ENCODE measurements at regions not wholly inside any gene's neighbourhood (a gene's known extent, or its start where the extent isn't known, plus 50 kb on each side); places are given as distances from the start of the nearest gene placed in this dataset.
A peak's percentile ranks its signal among the peaks of the same experiment; 100 is the strongest.

- no peak for DNase-seq (ENCODE audit: low read depth)
Observed at GRCh38 chr22:27648853-27649252, 152.7 kb downstream of the MN1 start.

DNA sequence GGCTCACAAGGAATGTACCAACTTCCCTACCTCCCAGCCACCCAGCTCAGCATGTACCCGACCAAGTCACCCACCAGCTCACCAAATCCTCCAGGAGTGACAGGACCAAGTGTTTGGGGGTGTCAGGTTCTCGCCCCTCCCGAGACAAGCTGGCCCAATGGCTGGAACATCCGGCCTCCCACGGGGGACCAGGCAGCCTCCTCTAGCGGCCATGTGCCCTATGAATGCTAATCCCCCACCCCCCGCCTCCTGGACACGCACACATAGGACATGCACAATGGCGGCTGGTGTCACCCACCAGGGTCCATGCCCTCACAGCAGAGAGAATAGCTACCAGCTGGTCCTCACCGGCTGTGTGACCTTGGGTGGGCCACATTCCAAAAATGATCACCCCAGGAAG lies 151.0 kb downstream of the MN1 start:
- DNase-seq (ENCODE audit: low read depth), result peak; percentile 53

GRCh38 chr22:27650985-27651384 lies 150.6 kb downstream of the MN1 start:
- no peak for DNase-seq (ENCODE audit: low read depth)

DNA sequence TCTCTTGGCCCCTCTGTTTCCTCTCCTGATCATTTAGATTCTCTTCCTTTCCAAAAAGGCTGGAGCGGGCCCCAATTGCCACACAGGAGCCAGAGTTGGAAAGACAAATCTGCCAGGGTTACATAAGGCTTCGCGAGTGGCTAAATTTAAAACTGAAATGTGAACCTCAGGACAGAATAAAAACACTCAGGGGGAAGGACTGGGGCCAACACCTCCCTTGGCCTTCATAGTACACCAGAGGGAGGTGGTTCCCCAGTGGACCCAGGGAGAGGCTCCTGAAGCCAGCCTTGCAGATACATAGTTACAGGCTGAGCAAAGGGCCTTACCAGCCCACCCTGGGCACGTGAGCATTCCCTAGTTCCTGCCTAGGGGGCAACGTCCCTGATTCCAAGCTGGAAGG lies 150.1 kb downstream of the MN1 start:
- DNase-seq (ENCODE audit: low read depth), result no peak

DNA sequence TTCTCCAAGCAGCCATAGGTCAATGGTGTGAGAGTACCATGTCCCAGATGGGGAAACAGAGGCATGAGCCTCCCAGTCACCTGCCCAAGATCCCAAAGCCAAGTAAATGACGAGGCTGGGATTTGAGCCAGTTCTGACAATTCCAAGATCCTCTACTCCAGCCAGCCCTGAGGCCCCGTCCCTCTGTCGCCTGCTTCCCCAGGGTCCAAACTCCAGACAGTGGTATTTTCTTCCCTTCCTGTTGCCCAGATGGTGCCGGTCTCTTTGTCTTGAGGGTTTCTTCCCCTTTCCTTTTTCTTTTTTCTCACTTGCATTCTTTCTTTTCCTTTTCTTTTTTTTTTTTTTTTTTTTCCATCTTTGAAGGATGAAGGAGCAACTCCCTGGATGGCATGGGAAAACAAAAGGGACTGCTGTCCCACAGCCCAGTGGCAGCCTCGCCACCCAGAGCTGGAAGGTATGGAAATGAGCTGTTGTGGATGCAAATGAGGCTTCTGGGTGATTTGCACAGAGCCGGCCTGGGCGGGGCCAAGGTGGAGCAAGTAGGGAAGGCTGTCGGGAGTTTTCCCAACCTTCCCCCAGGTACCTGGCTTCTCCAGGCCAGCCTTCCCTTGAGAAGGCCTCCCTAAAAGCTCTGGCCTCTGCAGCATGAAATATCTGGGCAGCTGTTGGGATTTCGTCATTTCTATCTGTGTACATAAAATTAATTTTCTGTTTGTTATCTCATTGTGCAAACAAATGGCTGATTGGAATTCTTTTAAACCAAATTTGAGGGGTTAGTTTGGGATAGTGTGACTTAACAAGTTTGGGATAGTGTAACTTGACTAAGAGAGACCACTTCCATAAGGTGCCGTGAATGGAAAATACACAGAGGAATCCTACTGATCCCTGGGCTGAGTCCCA lies 146.8 kb downstream of the MN1 start:
- DNase-seq (ENCODE audit: low read depth), result peak; percentile 12

DNA sequence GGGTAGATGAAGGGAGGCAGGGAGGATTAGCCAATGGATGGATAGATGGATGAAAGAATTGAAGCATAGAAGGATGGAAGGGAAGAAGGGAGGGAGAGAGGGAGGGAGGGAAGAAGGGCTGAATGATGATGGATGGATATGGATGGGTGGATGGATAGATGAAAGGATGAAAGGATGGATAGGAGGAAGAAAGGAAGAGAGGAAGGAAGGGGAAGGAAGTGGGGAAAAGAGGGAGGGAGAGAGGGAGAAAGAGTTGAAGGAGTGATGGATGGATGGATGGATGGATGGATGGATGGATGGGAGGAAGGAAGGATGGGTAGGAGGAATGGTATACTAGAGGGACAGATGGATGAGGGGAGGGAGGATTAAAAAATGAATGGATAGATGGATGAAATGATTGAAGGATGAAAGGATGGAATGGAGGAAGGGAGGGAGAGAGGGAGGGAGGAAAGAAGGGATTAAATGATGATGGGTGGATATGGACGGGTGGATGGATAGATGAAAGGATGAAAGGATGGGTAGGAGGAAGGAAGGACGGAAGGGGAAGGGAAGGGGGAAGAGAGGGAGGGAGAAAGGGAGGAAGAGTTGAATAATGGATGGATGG lies 145.9 kb downstream of the MN1 start:
- DNase-seq (ENCODE audit: low read depth), result no peak

DNA sequence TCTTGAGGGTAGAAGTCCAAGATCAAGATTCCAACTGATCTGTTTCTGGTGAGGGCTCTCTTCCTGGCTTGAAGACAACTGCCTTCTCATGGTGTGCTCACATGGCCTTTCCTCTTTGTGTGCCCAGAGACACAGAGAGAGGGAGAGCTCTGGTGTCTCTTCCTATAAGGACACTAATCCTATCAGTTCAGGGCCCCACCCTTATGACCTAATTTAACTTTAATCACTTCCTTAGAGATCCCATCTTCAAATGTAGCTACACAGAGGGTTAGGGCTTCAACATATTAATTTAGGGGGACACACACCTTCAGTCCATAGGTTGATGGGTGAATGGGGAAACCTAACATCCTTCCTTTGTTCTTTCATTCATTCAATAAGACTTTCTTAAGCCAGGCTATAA lies 144.6 kb downstream of the MN1 start:
- DNase-seq (ENCODE audit: low read depth), result no peak

DNA sequence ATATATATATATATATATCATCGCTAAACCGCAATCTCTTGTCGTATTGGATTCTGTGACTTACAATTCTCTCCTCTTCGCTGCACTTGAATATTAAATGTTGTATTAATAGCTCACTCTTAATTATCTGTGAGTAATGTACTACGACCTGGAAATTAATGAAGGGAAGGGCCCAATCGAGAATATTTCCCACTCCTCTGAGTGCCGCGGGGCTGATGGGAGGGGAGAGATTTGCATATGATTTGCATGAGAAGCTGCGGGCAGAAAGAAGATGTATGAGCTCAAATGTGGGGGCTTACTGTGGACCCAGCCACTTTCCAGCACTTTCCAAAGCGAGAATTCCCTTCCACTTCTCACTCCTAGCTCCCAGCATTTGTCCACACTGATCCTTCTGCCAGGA lies 141.2 kb downstream of the MN1 start:
- DNase-seq (ENCODE audit: low read depth), result no peak

DNA sequence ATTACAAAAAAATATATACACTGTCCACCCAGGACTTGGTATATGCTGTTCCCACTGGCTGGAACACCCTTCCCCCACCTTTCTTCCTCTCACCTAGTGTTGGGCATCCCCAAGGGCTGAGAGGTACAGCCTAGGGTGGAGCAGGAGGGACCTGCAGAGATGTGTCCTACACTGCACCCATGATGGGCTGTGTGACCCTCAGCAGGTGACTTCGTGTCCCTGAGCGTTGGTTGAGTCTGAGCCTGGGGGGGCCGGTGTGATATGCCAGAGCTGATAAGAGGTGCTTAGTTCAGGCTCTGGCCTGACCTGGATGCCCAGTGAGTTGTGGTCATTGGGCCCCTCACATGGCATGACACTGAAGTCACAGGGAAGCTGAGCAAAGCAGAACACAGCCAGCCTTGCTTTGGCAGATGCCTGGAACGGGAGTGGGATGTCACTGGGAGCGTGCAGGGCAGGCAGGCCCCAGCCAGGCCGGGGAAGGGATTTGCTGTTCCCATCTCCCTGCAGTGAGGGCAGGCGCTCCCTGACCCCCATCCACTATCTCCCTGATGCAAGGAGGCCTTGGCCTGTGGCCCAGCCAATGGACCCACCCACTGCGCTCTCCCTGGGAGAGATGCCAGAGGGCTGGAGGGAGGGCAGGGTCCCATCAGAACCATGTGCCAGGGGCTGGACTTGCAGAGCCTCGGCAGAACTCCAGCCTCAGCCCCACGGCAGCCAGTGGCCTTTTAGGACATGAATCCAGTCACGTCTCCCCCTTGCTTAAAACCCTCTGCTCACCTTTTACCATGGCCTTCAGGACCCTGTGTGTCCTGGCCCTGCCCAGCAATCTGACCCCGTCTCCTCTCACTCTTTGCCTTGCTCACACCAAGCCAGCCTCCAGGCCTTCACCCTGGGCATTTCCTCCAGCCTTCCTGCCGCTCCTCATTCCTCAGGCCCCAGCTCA lies 138.9 kb downstream of the MN1 start:
- peak; percentile 14 for DNase-seq (ENCODE audit: low read depth)

GRCh38 chr22:27663812-27664211 lies 137.7 kb downstream of the MN1 start:
- DNase-seq (ENCODE audit: low read depth), result no peak

- no peak for DNase-seq (ENCODE audit: low read depth)
Observed at GRCh38 chr22:27666272-27666997, 135.1 kb downstream of the MN1 start.

- DNase-seq (ENCODE audit: low read depth), result no peak
Observed at GRCh38 chr22:27667121-27667843, 134.3 kb downstream of the MN1 start.

- DNase-seq (ENCODE audit: low read depth), result peak; percentile 98
Observed at GRCh38 chr22:27668828-27669797, 132.4 kb downstream of the MN1 start.

GRCh38 chr22:27669798-27670599 lies 131.6 kb downstream of the MN1 start:
- peak; percentile 50 for DNase-seq (ENCODE audit: low read depth)

DNA sequence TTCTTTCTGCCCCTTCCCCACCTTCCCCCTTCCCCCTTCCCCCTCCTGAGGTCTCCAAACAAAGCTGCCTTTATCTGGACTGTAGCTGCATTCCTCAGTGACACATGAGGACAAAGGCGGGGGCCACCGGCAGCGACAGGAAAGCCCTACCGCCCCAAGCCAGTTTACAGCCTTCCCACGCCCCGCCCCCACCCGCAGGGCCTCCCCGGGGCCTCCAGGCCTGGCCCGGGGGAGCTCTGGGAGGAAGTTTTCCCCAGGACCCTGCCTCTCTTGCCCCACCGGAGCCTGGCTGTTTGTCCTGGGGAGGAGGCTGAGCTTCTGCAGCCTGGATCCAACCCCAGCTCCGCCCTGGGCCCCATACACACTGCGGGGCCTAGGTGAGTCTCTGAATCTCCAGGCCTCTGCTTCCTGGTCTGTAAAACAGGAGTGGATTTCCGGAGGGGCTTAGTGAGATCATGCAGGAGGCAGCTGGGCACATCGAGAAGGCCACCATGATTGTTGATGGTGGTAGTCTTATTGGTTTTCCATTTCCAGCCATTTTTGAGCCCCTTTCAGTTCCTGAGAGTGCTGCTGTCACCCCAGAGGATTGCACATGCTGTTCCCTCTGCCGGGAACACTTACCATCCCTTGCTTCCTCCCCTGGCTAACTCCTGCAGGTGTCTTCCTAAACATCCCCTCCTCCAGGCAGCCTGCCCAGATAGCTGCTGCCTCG lies 130.7 kb downstream of the MN1 start:
- no peak for DNase-seq (ENCODE audit: low read depth)

DNA sequence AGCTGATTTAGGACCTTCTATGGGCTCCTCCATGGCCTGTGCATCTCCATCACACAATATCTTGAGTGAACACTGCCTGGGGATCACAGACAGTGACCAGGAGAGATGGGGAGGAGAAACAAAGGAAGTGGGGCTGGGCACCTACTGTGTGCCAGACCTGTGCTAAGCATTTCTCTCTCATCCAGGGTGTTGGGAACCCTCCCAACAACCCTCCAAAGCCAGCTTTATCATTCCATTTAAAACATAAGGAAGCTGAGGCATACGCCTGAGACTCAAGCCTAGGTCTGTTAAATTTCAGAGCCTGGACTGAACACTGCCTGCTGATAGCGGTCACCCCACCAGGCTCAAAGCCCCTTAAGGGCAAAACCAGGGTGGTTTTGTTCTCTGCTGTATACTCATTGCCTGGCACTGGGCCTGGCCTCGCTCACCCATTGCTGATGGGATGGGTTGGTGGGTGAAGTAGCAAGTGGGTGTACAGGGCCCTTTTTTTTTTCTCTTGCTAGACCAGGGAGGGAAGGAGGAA lies 130.1 kb downstream of the MN1 start:
- no peak for DNase-seq (ENCODE audit: low read depth)

GRCh38 chr22:27672721-27673418 lies 128.7 kb downstream of the MN1 start:
- DNase-seq (ENCODE audit: low read depth), result no peak

Measured in LHCN-M2 (cell line).